Kidney (tissue), 13 donors: ENCODE measurements at regions not wholly inside any gene's neighbourhood (a gene's known extent, or its start where the extent isn't known, plus 50 kb on each side); places are given as distances from the start of the nearest gene placed in this dataset.

Experiments used
- DNase-seq, 5 donors: peaks; one replicate each; pipeline ENCODE4 v3.0.0-alpha.2; 2013 to 2020
- FAIRE-seq: peaks from 2 replicates; lab custom pipeline; 2012; peaks lifted over from hg19 to GRCh38; lab: Jason Lieb, UNC
- H3K27ac ChIP-seq, 2 donors: one replicate each; pipeline ENCODE4 v1.7.0; 2013; ENCODE audit warnings: low read depth in 2 of 2, low read length in 2 of 2, inconsistent platforms in 1 of 2
- H3K27me3 ChIP-seq: one replicate; pipeline ENCODE4 v1.7.1; 2013; ENCODE audit warnings: low read length, inconsistent platforms; ENCODE audit not compliant: control insufficient read depth, insufficient read depth
- H3K36me3 ChIP-seq, 3 donors: one replicate each; pipeline versions ENCODE4 v1.7.0 to v1.7.1; 2013; ENCODE audit warnings: low read length in 3 of 3, control low read depth in 1 of 3, inconsistent platforms in 1 of 3; ENCODE audit not compliant: insufficient read depth in 3 of 3, control insufficient read depth in 2 of 3
- H3K4me1 ChIP-seq, 3 donors: one replicate each; pipeline versions ENCODE4 v1.7.0 to v1.7.1; 2013; ENCODE audit warnings: low read length in 3 of 3, inconsistent platforms in 1 of 3, low read depth in 1 of 3; ENCODE audit not compliant: control insufficient read depth in 2 of 3, insufficient read depth in 2 of 3
- H3K4me3 ChIP-seq, 3 donors: one replicate each; pipeline versions ENCODE4 v1.7.0 to v1.8.1; 2013; ENCODE audit warnings: low read length in 3 of 3, control low read depth in 1 of 3, inconsistent platforms in 1 of 3
- H3K9ac ChIP-seq, 3 donors: one replicate each; pipeline versions ENCODE4 v1.7.0 to v1.7.1; 2013; ENCODE audit warnings: low read length in 3 of 3, control low read depth in 1 of 3, inconsistent platforms in 1 of 3
- H3K9me3 ChIP-seq, 3 donors: one replicate each; pipeline versions ENCODE4 v1.7.0 to v1.7.1; 2013; ENCODE audit warnings: low read length in 3 of 3, control low read depth in 1 of 3, inconsistent platforms in 1 of 3; ENCODE audit not compliant: control insufficient read depth in 2 of 3, insufficient read depth in 1 of 3
- intact Hi-C: fragments of 100-400 bp; cut with DNase I; formaldehyde crosslinking; loops from one replicate; pipeline ENCODE4 v1.11.1; 2022
- TF ChIP-seq, protein P1 (sequence below): IDR thresholded peaks from 3 replicates; pipeline ENCODE4 v1.5.1; 2012; ENCODE audit warnings: mild to moderate bottlenecking, moderate library complexity, borderline replicate concordance; ENCODE audit not compliant: insufficient read depth; ENCODE audit errors: extremely low read depth
- donor health status: control.
- donor health status: control.
- donor health status: control.
- donor health status: control.
- donor health status: control.
- donor health status: DM: yes; HTN: yes; CAD: no.
- donor health status: Normal renal cell carcinoma (clear cell type).

DNA sequence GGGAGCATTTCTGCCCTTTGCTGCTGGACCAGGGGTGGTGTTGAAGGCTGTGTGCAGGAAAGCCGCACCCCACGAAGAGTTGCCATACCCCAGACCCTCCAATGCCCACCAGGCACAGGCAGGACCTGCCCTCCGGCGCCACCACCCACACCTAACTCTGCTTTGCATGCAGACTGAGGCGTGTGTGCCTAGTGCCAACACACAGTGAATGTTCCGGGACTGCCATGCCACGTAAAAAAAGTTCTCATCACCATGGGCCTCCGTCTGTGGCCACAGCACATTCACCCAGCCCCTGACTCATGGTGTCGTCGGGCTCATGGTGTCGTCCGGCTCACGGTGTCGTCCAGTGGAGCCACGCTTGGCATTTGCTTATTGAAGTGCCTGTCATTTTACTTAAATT is 184.9 kb upstream of the RAB6C start:
- no peak overlapping the region for H3K4me3 ChIP-seq
- peaks cover 0 to 8% (median 0%) of the 10 kb centered on the region in 3 donors for H3K4me1 ChIP-seq
- no peak for FAIRE-seq

DNA sequence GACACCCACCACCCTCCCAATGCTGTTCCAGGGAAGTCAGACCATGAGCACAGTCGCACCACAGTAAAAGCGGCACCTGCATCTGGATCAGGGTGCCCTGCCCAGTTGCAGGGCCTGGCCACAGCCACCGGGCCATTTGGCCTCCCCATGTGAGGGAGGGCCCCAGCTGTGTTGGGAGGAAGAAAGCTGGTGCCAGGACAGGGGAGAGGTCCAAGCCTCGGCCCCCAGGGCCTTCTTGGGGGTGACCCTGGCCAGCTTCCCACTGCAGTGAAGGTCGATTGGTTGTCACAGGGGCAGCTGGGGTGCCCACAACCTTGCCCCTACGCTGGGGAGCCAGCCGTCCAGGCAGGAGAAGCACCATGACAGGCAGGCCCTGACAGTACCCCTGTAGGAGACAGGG is 183.2 kb upstream of the RAB6C start:
- TF ChIP-seq, protein P1, sequence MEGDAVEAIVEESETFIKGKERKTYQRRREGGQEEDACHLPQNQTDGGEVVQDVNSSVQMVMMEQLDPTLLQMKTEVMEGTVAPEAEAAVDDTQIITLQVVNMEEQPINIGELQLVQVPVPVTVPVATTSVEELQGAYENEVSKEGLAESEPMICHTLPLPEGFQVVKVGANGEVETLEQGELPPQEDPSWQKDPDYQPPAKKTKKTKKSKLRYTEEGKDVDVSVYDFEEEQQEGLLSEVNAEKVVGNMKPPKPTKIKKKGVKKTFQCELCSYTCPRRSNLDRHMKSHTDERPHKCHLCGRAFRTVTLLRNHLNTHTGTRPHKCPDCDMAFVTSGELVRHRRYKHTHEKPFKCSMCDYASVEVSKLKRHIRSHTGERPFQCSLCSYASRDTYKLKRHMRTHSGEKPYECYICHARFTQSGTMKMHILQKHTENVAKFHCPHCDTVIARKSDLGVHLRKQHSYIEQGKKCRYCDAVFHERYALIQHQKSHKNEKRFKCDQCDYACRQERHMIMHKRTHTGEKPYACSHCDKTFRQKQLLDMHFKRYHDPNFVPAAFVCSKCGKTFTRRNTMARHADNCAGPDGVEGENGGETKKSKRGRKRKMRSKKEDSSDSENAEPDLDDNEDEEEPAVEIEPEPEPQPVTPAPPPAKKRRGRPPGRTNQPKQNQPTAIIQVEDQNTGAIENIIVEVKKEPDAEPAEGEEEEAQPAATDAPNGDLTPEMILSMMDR = no peak
- H3K9ac ChIP-seq = no peak overlapping the region
- intact Hi-C loops = no loop called here
- peaks cover 0 to 8% (median 0%) of the 10 kb centered on the region in 3 donors for H3K4me1 ChIP-seq
- H3K9me3 ChIP-seq = no peaks in the 10 kb centered on the region
- H3K4me3 ChIP-seq = no peak overlapping the region
- H3K27ac ChIP-seq = no peak overlapping the region
- DNase-seq (no peak), FAIRE-seq (no peak)
- no peaks in the 10 kb centered on the region for H3K36me3 ChIP-seq
- H3K27me3 ChIP-seq = no peaks in the 10 kb centered on the region

More for the DNA sequence above, 184.9 kb upstream of the RAB6C start:
- no peak for DNase-seq
- Histone ChIP-seq H3K9ac (no peak overlapping the region), H3K27ac (no peak overlapping the region), H3K27me3 (no peaks in the 10 kb centered on the region), H3K9me3 (no peaks in the 10 kb centered on the region), H3K36me3 (no peaks in the 10 kb centered on the region)
- intact Hi-C loops = no loop called here
- TF ChIP-seq, protein P1 = no peak

DNA sequence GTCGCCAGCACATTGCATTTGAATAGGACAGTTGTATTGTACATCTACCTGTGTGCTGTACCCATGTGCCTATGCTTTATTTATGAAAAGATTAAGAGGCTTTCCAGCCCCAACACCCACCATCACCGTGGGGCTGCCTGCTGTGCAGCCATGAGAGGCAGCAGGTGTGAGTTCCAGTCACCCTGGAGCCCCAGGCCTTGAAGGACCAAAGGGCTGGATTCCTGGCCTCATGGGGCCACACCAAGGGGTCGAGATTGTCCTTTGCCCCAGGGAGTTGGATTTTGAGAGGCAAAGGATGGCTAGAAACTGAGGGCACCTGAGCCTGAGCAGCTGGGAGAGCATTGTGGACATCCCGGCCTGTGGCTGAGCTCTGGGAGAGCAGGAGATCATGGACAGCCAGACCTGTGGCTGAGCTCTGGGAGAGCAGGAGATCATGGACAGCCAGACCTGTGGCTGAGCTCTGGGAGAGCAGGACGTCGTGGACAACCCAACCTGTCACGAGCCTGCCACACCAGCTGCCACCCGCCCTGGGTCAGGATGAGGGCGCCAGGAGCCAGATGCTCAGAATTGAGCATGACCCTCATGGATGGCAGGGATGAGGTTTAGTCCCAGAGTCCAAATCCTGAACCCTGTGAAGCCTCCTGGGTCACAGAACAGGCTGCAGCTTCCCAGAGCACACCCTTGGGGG is 182.5 kb upstream of the RAB6C start:
- Histone ChIP-seq H3K27me3 (no peaks in the 10 kb centered on the region), H3K27ac (no peak overlapping the region), H3K9ac (no peak overlapping the region), H3K4me3 (no peak overlapping the region), H3K36me3 (no peaks in the 10 kb centered on the region), H3K9me3 (no peaks in the 10 kb centered on the region), H3K4me1 (peaks cover 0 to 8% (median 0%) of the 10 kb centered on the region in 3 donors)
- FAIRE-seq (no peak), DNase-seq (no peak)
- TF ChIP-seq, protein P1 = no peak
- intact Hi-C loops = no loop called here
